ENCODE measurements at regions not wholly inside any gene's neighbourhood (a gene's known extent, or its start where the extent isn't known, plus 50 kb on each side); places are given as distances from the start of the nearest gene placed in this dataset.
A peak's percentile ranks its signal among the peaks of the same experiment; 100 is the strongest.

DNA sequence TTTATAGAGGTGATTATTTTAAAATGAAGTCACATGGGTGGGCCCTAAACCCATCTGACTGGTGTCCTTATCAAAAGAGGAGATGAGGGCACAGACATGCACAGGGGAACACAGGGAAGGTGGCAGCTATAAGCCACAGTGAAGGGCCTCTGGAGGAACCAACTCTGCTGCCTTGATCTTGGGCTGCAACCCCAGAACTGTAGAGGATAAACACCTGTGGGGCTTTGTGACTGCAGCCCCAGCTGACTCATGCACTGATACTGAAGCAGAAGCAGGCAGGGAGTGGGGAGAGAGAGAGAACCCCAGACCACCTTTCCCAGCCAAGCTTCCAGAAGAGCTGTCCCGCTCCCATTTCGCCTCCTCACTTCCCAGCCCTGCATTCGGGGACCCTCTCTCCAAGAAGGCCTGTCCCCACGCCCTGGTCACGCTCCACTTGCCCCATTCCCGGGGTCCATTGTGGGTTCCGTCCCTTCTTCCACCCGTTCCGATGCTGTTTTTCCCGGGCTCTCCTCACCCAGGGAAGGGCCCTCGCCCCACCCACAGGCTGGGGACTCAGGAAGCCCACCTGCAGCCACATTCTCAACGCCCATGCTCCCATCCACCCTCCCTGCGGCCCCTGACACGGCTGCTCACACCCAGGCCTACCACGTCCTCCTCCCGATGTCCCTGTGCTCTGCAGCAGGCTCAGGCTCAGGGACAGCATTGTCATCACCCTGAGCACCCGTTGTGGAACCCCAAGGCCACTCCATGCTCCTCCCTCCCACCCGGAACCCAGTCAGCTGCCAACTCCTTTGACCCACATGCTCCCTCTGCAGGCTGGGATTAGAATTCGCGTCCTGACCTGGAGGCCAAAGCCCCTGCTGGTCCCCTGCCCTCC lies 90.8 kb upstream of the SHANK2 start:
- DNase-seq (ENCODE audit: low spot score) (peak; percentile 91), ATAC-seq (peak; percentile 94)
- Histone ChIP-seq H3K4me3 (no peak overlapping the region), H3F3A (replicated peaks; ENCODE audit: low read depth) (no peaks in the 10 kb centered on the region), H3K4me2 (no peak overlapping the region), H4K20me1 (replicated peaks; ENCODE audit: insufficient read depth) (no peaks in the 10 kb centered on the region), H3K79me2 (replicated peaks; ENCODE audit: insufficient read depth) (no peaks in the 10 kb centered on the region), H3K36me3 (ENCODE audit: insufficient read depth) (no peaks in the 10 kb centered on the region), H3K9me2 (ENCODE audit: insufficient read depth) (no peaks in the 10 kb centered on the region), H3K27ac (ENCODE audit: low read depth) (no peak overlapping the region), H3K27me3 (ENCODE audit: insufficient read depth) (no peaks in the 10 kb centered on the region), H2AFZ (0 out of 2 replicates have a peak overlapping the region, but pooled peaks have one; percentile 80), H3K4me1 (ENCODE audit: insufficient read depth) (peaks cover 11% of the 10 kb centered on the region; the same call in 1 of the 2 replicates)
- TF ChIP-seq, protein P1, sequence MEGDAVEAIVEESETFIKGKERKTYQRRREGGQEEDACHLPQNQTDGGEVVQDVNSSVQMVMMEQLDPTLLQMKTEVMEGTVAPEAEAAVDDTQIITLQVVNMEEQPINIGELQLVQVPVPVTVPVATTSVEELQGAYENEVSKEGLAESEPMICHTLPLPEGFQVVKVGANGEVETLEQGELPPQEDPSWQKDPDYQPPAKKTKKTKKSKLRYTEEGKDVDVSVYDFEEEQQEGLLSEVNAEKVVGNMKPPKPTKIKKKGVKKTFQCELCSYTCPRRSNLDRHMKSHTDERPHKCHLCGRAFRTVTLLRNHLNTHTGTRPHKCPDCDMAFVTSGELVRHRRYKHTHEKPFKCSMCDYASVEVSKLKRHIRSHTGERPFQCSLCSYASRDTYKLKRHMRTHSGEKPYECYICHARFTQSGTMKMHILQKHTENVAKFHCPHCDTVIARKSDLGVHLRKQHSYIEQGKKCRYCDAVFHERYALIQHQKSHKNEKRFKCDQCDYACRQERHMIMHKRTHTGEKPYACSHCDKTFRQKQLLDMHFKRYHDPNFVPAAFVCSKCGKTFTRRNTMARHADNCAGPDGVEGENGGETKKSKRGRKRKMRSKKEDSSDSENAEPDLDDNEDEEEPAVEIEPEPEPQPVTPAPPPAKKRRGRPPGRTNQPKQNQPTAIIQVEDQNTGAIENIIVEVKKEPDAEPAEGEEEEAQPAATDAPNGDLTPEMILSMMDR (conservative IDR thresholded peaks at IDR 0.05; ENCODE audit: low read depth in 2 of 2) = peak; percentile 68 to 88
- TF ChIP-seq EZH2phosphoT487 (IDR thresholded peaks at IDR 0.05; ENCODE audit: unreplicated experiment) (no peak), ZNF331 (CRISPR knock-in tag; IDR thresholded peaks at IDR 0.05; ENCODE audit: low read depth) (no peak)
- Mint-ChIP-seq H3K9me3 (peaks cover 4% of the 10 kb centered on the region), H3K4me1 (peaks cover 14% of the 10 kb centered on the region), H3K36me3 (ENCODE audit: low read depth) (no peaks in the 10 kb centered on the region; the same call in 2 of the 3 replicates), H3K27ac (no peak overlapping the region), H3K4me3 (no peak overlapping the region), H3K27me3 (ENCODE audit: insufficient read depth, low read depth, poor library complexity) (peaks cover 13% of the 10 kb centered on the region)

DNA sequence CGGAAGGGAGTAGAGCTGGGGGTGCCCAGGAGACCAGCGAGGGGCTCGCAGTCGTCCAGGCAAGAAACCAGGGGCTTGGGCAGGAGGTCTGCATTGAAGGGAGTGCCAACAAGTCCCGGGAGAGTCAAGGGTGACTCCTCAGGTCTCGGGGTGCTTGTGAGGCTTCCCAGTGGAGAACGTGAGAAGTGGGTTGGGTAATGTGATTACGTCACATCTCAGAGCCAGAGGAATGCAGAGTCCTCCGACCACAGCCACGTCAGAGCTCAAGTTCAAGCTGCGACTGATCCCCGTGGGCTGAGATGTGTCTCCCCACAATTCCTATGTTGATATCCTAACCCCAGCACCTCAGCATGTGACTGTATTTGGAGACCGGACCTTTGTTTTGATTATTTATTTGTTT lies 89.7 kb upstream of the SHANK2 start:
- no peaks in the 10 kb centered on the region for H4K20me1 ChIP-seq (replicated peaks; ENCODE audit: insufficient read depth)
- no peak overlapping the region for H2AFZ ChIP-seq
- ATAC-seq (no peak), DNase-seq (ENCODE audit: low spot score) (no peak)
- Mint-ChIP-seq H3K27me3 (ENCODE audit: insufficient read depth, low read depth, poor library complexity) (peaks cover 13% of the 10 kb centered on the region), H3K9me3 (no peaks in the 10 kb centered on the region), H3K4me3 (no peak overlapping the region), H3K4me1 (peaks cover 14% of the 10 kb centered on the region), H3K27ac (no peak overlapping the region), H3K36me3 (ENCODE audit: low read depth) (no peaks in the 10 kb centered on the region; the same call in 2 of the 3 replicates)
- peaks cover 12% of the 10 kb centered on the region; the same call in 1 of the 2 replicates for H3K4me1 ChIP-seq (ENCODE audit: insufficient read depth)
- H3K9me2 ChIP-seq (ENCODE audit: insufficient read depth) = 0 out of 2 replicates have a peak, but pooled peaks cover 4% of the 10 kb centered on the region
- no peaks in the 10 kb centered on the region for H3K27me3 ChIP-seq (ENCODE audit: insufficient read depth)
- H3K4me2 ChIP-seq = no peak overlapping the region
- H3K4me3 ChIP-seq = no peak overlapping the region
- no peaks in the 10 kb centered on the region for H3K79me2 ChIP-seq (replicated peaks; ENCODE audit: insufficient read depth)
- H3F3A ChIP-seq (replicated peaks; ENCODE audit: low read depth) = no peaks in the 10 kb centered on the region
- H3K27ac ChIP-seq (ENCODE audit: low read depth) = no peak overlapping the region
- H3K36me3 ChIP-seq (ENCODE audit: insufficient read depth) = no peaks in the 10 kb centered on the region
- TF ChIP-seq, protein P2, sequence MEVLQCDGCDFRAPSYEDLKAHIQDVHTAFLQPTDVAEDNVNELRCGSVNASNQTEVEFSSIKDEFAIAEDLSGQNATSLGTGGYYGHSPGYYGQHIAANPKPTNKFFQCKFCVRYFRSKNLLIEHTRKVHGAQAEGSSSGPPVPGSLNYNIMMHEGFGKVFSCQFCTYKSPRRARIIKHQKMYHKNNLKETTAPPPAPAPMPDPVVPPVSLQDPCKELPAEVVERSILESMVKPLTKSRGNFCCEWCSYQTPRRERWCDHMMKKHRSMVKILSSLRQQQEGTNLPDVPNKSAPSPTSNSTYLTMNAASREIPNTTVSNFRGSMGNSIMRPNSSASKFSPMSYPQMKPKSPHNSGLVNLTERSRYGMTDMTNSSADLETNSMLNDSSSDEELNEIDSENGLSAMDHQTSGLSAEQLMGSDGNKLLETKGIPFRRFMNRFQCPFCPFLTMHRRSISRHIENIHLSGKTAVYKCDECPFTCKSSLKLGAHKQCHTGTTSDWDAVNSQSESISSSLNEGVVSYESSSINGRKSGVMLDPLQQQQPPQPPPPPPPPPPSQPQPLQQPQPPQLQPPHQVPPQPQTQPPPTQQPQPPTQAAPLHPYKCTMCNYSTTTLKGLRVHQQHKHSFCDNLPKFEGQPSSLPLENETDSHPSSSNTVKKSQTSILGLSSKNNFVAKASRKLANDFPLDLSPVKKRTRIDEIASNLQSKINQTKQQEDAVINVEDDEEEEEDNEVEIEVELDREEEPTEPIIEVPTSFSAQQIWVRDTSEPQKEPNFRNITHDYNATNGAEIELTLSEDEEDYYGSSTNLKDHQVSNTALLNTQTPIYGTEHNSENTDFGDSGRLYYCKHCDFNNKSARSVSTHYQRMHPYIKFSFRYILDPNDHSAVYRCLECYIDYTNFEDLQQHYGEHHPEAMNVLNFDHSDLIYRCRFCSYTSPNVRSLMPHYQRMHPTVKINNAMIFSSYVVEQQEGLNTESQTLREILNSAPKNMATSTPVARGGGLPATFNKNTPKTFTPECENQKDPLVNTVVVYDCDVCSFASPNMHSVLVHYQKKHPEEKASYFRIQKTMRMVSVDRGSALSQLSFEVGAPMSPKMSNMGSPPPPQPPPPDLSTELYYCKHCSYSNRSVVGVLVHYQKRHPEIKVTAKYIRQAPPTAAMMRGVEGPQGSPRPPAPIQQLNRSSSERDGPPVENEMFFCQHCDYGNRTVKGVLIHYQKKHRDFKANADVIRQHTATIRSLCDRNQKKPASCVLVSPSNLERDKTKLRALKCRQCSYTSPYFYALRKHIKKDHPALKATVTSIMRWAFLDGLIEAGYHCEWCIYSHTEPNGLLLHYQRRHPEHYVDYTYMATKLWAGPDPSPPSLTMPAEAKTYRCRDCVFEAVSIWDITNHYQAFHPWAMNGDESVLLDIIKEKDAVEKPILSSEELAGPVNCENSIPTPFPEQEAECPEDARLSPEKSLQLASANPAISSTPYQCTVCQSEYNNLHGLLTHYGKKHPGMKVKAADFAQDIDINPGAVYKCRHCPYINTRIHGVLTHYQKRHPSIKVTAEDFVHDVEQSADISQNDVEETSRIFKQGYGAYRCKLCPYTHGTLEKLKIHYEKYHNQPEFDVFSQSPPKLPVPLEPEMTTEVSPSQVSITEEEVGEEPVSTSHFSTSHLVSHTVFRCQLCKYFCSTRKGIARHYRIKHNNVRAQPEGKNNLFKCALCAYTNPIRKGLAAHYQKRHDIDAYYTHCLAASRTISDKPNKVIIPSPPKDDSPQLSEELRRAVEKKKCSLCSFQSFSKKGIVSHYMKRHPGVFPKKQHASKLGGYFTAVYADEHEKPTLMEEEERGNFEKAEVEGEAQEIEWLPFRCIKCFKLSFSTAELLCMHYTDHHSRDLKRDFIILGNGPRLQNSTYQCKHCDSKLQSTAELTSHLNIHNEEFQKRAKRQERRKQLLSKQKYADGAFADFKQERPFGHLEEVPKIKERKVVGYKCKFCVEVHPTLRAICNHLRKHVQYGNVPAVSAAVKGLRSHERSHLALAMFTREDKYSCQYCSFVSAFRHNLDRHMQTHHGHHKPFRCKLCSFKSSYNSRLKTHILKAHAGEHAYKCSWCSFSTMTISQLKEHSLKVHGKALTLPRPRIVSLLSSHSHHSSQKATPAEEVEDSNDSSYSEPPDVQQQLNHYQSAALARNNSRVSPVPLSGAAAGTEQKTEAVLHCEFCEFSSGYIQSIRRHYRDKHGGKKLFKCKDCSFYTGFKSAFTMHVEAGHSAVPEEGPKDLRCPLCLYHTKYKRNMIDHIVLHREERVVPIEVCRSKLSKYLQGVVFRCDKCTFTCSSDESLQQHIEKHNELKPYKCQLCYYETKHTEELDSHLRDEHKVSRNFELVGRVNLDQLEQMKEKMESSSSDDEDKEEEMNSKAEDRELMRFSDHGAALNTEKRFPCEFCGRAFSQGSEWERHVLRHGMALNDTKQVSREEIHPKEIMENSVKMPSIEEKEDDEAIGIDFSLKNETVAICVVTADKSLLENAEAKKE (CRISPR knock-in tag; IDR thresholded peaks at IDR 0.05) = no peak
- TF ChIP-seq CREB1 (CRISPR knock-in tag; IDR thresholded peaks at IDR 0.05; ENCODE audit: low read depth) (no peak), STAT1 (IDR thresholded peaks at IDR 0.05; ENCODE audit: unreplicated experiment) (no peak), ZNF114 (CRISPR knock-in tag; IDR thresholded peaks at IDR 0.05) (no peak), POLR2AphosphoS5 (IDR thresholded peaks at IDR 0.05; ENCODE audit: low read depth) (no peak)
- TF ChIP-seq, protein P3, sequence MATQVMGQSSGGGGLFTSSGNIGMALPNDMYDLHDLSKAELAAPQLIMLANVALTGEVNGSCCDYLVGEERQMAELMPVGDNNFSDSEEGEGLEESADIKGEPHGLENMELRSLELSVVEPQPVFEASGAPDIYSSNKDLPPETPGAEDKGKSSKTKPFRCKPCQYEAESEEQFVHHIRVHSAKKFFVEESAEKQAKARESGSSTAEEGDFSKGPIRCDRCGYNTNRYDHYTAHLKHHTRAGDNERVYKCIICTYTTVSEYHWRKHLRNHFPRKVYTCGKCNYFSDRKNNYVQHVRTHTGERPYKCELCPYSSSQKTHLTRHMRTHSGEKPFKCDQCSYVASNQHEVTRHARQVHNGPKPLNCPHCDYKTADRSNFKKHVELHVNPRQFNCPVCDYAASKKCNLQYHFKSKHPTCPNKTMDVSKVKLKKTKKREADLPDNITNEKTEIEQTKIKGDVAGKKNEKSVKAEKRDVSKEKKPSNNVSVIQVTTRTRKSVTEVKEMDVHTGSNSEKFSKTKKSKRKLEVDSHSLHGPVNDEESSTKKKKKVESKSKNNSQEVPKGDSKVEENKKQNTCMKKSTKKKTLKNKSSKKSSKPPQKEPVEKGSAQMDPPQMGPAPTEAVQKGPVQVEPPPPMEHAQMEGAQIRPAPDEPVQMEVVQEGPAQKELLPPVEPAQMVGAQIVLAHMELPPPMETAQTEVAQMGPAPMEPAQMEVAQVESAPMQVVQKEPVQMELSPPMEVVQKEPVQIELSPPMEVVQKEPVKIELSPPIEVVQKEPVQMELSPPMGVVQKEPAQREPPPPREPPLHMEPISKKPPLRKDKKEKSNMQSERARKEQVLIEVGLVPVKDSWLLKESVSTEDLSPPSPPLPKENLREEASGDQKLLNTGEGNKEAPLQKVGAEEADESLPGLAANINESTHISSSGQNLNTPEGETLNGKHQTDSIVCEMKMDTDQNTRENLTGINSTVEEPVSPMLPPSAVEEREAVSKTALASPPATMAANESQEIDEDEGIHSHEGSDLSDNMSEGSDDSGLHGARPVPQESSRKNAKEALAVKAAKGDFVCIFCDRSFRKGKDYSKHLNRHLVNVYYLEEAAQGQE (IDR thresholded peaks at IDR 0.05; ENCODE audit: unreplicated experiment) = no peak

All from GM23338 (cell line).